HepG2 (cell line): ENCODE measurements at regions not wholly inside any gene's neighbourhood (a gene's known extent, or its start where the extent isn't known, plus 50 kb on each side); places are given as distances from the start of the nearest gene placed in this dataset.

Source experiments
- ATAC-seq: fragments of 200-7000 bp; cut with Tn5 transposase; 3 replicates; pipeline ENCODE4 v1.9.1; 2020; ENCODE audit warnings: mild to moderate bottlenecking, moderate library complexity
- BruUV-seq: library from RNA; stranded (reverse); fragments of 400-500 nt; replicated peaks from 2 replicates; lab custom pipeline; 2021; lab: Mats Ljungman, UMichigan
- CTCF ChIA-PET: fragments of 300-600 bp; formaldehyde crosslinking; extraction: SDS; loops from one replicate; lab custom pipeline; 2021; ENCODE audit warnings: low total read pairs, inconsistent platforms, low intra/inter-chr PET ratio; lab: Yijun Ruan, JAX
- POLR2A ChIA-PET: fragments of 350-600 bp; sonication (Branson Sonifier 250); formaldehyde crosslinking; loops from one replicate; lab custom pipeline; 2020; ENCODE audit warnings: antibody characterized with exemption, inconsistent platforms; lab: Yijun Ruan, JAX
- DNase-seq: peaks from one replicate; pipeline ENCODE4 v3.0.0-alpha.2; 2015; ENCODE audit warnings: low spot score
- FAIRE-seq: peaks from 3 replicates; lab custom pipeline; 2011; peaks lifted over from hg19 to GRCh38; lab: Jason Lieb, UNC
- H2AFZ ChIP-seq: one replicate; pipeline ENCODE4 v1.6.1; 2011; ENCODE audit warnings: low read length, inconsistent platforms
- H3K27ac ChIP-seq: fragments of 300-600 bp; 3 replicates; pipeline ENCODE4 v1.8.0; 2011; ENCODE audit warnings: mixed run types, mild to moderate bottlenecking, mixed read lengths, low read length, inconsistent platforms; ENCODE audit not compliant: insufficient read depth; ENCODE audit errors: extremely low read length
- H3K27me3 ChIP-seq, 2 experiments: fragments of 200-600 bp in 1 of 2; 2 replicates in 1 of 2; 3 replicates in 1 of 2; pipeline versions ENCODE4 v1.6.0 to v1.8.0; 2011; ENCODE audit warnings: low read length in 2 of 2, mild to moderate bottlenecking in 2 of 2, moderate library complexity in 2 of 2, inconsistent platforms in 1 of 2; ENCODE audit not compliant: insufficient read depth in 2 of 2, control insufficient read depth in 1 of 2
- H3K36me3 ChIP-seq, 2 experiments: fragments of 200-600 bp in 1 of 2; replicated peaks in 1 of 2; 2 replicates in 1 of 2; 3 replicates in 1 of 2; pipeline versions ENCODE4 v1.5.1 to v1.8.0; 2011; ENCODE audit warnings: low read length in 2 of 2, inconsistent platforms in 1 of 2; ENCODE audit not compliant: insufficient read depth in 2 of 2, control insufficient read depth in 1 of 2
- H3K4me1 ChIP-seq: 2 replicates; pipeline ENCODE4 v1.5.1; 2012; ENCODE audit warnings: low read length, inconsistent platforms; ENCODE audit not compliant: insufficient read depth
- H3K4me2 ChIP-seq: 2 replicates; pipeline ENCODE4 v1.6.0; 2011; ENCODE audit warnings: low read depth, low read length, inconsistent platforms
- H3K4me3 ChIP-seq, 3 experiments: fragments of 200-600 bp in 1 of 3; sonication (generic), shearing (Covaris generic) in 1 of 3; replicated peaks in 1 of 3; 2 replicates each; pipeline ENCODE4 v1.5.1; 2011 to 2016; ENCODE audit warnings: low read length in 3 of 3, inconsistent platforms in 2 of 3, low read depth in 2 of 3, mild to moderate bottlenecking in 2 of 3, control low read depth in 1 of 3, mixed read lengths in 1 of 3; ENCODE audit not compliant: insufficient read depth in 1 of 3
- H3K79me2 ChIP-seq: one replicate; pipeline ENCODE4 v1.6.1; 2011; ENCODE audit warnings: low read length, inconsistent platforms; ENCODE audit not compliant: insufficient read depth
- H3K9ac ChIP-seq: 2 replicates; pipeline ENCODE4 v1.6.0; 2011; ENCODE audit warnings: mild to moderate bottlenecking, low read depth, low read length, inconsistent platforms; ENCODE audit not compliant: insufficient read depth
- H3K9me3 ChIP-seq: 2 replicates; pipeline ENCODE4 v1.5.1; 2012; ENCODE audit warnings: mild to moderate bottlenecking, low read length
- H4K20me1 ChIP-seq: 2 replicates; pipeline ENCODE4 v1.6.0; 2011; ENCODE audit warnings: inconsistent platforms, mild to moderate bottlenecking, low read length, moderate library complexity; ENCODE audit not compliant: insufficient read depth
- MATR3 ChIP-seq: sonication (generic); formaldehyde crosslinking; IDR thresholded peaks from 2 replicates; pipeline ENCODE4 v1.4.0; 2020; ENCODE audit warnings: missing genetic modification reagents
- MIXL1 ChIP-seq: IDR thresholded peaks from 2 replicates; pipeline ENCODE4 v1.6.1; 2016
- SKI ChIP-seq: fragments of 450-650 bp; IDR thresholded peaks from one replicate; pipeline ENCODE4 v1.6.1; 2018; ENCODE audit warnings: mild to moderate bottlenecking; ENCODE audit not compliant: partially characterized antibody
- SUZ12 ChIP-seq: fragments of 150-350 bp; IDR thresholded peaks from 2 replicates; pipeline ENCODE4 v1.6.1; 2014; ENCODE audit warnings: low read depth, low read length
- ZNF44 ChIP-seq: sonication (generic); formaldehyde crosslinking; IDR thresholded peaks from 2 replicates; pipeline ENCODE4 v1.5.1; 2020; ENCODE audit warnings: mild to moderate bottlenecking, missing genetic modification reagents
- ZNF841 ChIP-seq: sonication (generic); formaldehyde crosslinking; IDR thresholded peaks from 2 replicates; pipeline ENCODE4 v1.8.1; 2023; ENCODE audit warnings: missing genetic modification reagents, borderline replicate concordance
- WGBS: methylation state at CpG from one replicate; pipeline ENCODE4 v1.1.6; 2017; ENCODE audit warnings: low lambda C conversion rate; 5-methylcytosine and 5-hydroxymethylcytosine counted together
- in situ Hi-C: cut with HindIII; loops from 2 replicates; pipeline ENCODE4 v1.10.0; 2017; ENCODE audit warnings: low pct_unique_long_range_greater_than_20kb; ENCODE audit not compliant: extremely low pct_ligation_motif_present
- intact Hi-C: fragments of 100-400 bp; cut with micrococcal nuclease; formaldehyde crosslinking; loops from one replicate; pipeline ENCODE4 v1.10.0; 2022; ENCODE audit not compliant: unreplicated experiment
- TF ChIP-seq, protein P1 (sequence below): sonication (generic); formaldehyde crosslinking; IDR thresholded peaks from 2 replicates; pipeline ENCODE4 v1.9.0; 2022; ENCODE audit warnings: missing genetic modification reagents, mild to moderate bottlenecking, borderline replicate concordance
- TF ChIP-seq, protein P2 (sequence below): sonication (generic); formaldehyde crosslinking; IDR thresholded peaks from 2 replicates; pipeline ENCODE4 v1.4.0; 2020; ENCODE audit warnings: missing genetic modification reagents

GRCh38 chr2:51919395-51919794 lies 887.5 kb upstream of the NRXN1 start:
- in situ Hi-C loops (no loop called here), intact Hi-C loops (no loop called here)
- no peak overlapping the region for H3K27ac ChIP-seq
- ChIA-PET POLR2A (no interaction called here), CTCF (no interaction called here)
- 68% methylated on average over 1 of the region's 1 CpG for WGBS
- H3K9ac ChIP-seq, result no peak overlapping the region
- no peak for FAIRE-seq
- H3K36me3 ChIP-seq, result no peaks in the 10 kb centered on the region
- H3K4me2 ChIP-seq, result no peak overlapping the region
- H2AFZ ChIP-seq, result no peak overlapping the region
- no peak for DNase-seq
- TF ChIP-seq, protein P1, sequence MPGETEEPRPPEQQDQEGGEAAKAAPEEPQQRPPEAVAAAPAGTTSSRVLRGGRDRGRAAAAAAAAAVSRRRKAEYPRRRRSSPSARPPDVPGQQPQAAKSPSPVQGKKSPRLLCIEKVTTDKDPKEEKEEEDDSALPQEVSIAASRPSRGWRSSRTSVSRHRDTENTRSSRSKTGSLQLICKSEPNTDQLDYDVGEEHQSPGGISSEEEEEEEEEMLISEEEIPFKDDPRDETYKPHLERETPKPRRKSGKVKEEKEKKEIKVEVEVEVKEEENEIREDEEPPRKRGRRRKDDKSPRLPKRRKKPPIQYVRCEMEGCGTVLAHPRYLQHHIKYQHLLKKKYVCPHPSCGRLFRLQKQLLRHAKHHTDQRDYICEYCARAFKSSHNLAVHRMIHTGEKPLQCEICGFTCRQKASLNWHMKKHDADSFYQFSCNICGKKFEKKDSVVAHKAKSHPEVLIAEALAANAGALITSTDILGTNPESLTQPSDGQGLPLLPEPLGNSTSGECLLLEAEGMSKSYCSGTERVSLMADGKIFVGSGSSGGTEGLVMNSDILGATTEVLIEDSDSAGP, result no peak
- no peak for TF ChIP-seq ZNF44 (CRISPR knock-in tag)
- no peak for TF ChIP-seq MATR3 (CRISPR knock-in tag)
- TF ChIP-seq SUZ12, result no peak
- TF ChIP-seq ZNF841 (CRISPR knock-in tag), result no peak
- no peak for TF ChIP-seq MIXL1 (CRISPR knock-in tag)
- TF ChIP-seq, protein P2, sequence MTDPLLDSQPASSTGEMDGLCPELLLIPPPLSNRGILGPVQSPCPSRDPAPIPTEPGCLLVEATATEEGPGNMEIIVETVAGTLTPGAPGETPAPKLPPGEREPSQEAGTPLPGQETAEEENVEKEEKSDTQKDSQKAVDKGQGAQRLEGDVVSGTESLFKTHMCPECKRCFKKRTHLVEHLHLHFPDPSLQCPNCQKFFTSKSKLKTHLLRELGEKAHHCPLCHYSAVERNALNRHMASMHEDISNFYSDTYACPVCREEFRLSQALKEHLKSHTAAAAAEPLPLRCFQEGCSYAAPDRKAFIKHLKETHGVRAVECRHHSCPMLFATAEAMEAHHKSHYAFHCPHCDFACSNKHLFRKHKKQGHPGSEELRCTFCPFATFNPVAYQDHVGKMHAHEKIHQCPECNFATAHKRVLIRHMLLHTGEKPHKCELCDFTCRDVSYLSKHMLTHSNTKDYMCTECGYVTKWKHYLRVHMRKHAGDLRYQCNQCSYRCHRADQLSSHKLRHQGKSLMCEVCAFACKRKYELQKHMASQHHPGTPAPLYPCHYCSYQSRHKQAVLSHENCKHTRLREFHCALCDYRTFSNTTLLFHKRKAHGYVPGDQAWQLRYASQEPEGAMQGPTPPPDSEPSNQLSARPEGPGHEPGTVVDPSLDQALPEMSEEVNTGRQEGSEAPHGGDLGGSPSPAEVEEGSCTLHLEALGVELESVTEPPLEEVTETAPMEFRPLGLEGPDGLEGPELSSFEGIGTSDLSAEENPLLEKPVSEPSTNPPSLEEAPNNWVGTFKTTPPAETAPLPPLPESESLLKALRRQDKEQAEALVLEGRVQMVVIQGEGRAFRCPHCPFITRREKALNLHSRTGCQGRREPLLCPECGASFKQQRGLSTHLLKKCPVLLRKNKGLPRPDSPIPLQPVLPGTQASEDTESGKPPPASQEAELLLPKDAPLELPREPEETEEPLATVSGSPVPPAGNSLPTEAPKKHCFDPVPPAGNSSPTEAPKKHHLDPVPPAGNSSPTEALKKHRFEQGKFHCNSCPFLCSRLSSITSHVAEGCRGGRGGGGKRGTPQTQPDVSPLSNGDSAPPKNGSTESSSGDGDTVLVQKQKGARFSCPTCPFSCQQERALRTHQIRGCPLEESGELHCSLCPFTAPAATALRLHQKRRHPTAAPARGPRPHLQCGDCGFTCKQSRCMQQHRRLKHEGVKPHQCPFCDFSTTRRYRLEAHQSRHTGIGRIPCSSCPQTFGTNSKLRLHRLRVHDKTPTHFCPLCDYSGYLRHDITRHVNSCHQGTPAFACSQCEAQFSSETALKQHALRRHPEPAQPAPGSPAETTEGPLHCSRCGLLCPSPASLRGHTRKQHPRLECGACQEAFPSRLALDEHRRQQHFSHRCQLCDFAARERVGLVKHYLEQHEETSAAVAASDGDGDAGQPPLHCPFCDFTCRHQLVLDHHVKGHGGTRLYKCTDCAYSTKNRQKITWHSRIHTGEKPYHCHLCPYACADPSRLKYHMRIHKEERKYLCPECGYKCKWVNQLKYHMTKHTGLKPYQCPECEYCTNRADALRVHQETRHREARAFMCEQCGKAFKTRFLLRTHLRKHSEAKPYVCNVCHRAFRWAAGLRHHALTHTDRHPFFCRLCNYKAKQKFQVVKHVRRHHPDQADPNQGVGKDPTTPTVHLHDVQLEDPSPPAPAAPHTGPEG (CRISPR knock-in tag), result no peak
- no peak for TF ChIP-seq SKI
- H4K20me1 ChIP-seq, result no peaks in the 10 kb centered on the region
- 0 out of 6 replicates have a peak overlapping the region, but pooled peaks of 1 of the 3 experiments have one; percentile 13 for H3K4me3 ChIP-seq
- H3K4me1 ChIP-seq, result no peaks in the 10 kb centered on the region
- H3K9me3 ChIP-seq, result peaks cover 74% of the 10 kb centered on the region
- no peaks in the 10 kb centered on the region for H3K79me2 ChIP-seq
- no peaks in the 10 kb centered on the region for H3K27me3 ChIP-seq
- BruUV-seq, result no TSS peak
- ATAC-seq, result no peak
